ENCODE measurements at regions not wholly inside any gene's neighbourhood (a gene's known extent, or its start where the extent isn't known, plus 50 kb on each side); places are given as distances from the start of the nearest gene placed in this dataset.

- Histone ChIP-seq H2BK12ac (ENCODE audit: insufficient read length, low read depth, low read length) (no peak overlapping the region), H3K14ac (ENCODE audit: insufficient read depth, low read length) (no peak overlapping the region), H2BK15ac (ENCODE audit: low read depth, low read length) (no peak overlapping the region), H4K20me1 (ENCODE audit: control insufficient read depth, insufficient read depth, insufficient read length) (no peaks in the 10 kb centered on the region), H2AFZ (ENCODE audit: low read length) (no peak overlapping the region), H3K23ac (ENCODE audit: insufficient read length, low read depth, low read length) (no peak overlapping the region), H3K4me1 (ENCODE audit: insufficient read depth, low read length) (no peaks in the 10 kb centered on the region), H4K8ac (replicated peaks; ENCODE audit: insufficient read length, low read depth, low read length) (no peak overlapping the region), H3K56ac (ENCODE audit: insufficient read length, low read depth, low read length) (no peak overlapping the region), H3K9ac (ENCODE audit: extremely low read depth, insufficient read length, low read length) (no peak overlapping the region), H3K27ac (ENCODE audit: insufficient read length, low read depth, low read length) (no peak overlapping the region), H3K27me3 (ENCODE audit: insufficient read depth, low read length) (no peaks in the 10 kb centered on the region), H2BK5ac (ENCODE audit: insufficient read length, low read length) (no peak overlapping the region), H3K9me3 (ENCODE audit: control insufficient read depth, low read depth, low read length) (no peaks in the 10 kb centered on the region), H3K4ac (ENCODE audit: low read depth, low read length) (no peak overlapping the region), H2BK20ac (ENCODE audit: low read depth, low read length, poor library complexity, severe bottlenecking) (no peak overlapping the region), H4K5ac (ENCODE audit: insufficient read length, low read depth, low read length) (no peak overlapping the region), H3T11ph (ENCODE audit: low read length) (no peak overlapping the region), H3K18ac (ENCODE audit: insufficient read length, low read depth, low read length) (no peak overlapping the region), H3K79me2 (ENCODE audit: insufficient read depth, low read length) (no peaks in the 10 kb centered on the region), H3K4me2 (ENCODE audit: insufficient read depth, insufficient read length, low read length) (no peak overlapping the region), H4K91ac (ENCODE audit: insufficient read length, low read depth, low read length) (no peak overlapping the region), H3K79me1 (ENCODE audit: insufficient read depth, low read depth, low read length, poor library complexity, severe bottlenecking) (no peaks in the 10 kb centered on the region), H2BK120ac (ENCODE audit: low read depth, low read length, poor library complexity, severe bottlenecking) (no peak overlapping the region), H3K23me2 (ENCODE audit: insufficient read length, low read depth, low read length, poor library complexity, severe bottlenecking) (no peaks in the 10 kb centered on the region), H2AK5ac (ENCODE audit: insufficient read length, low read length) (no peak overlapping the region)
- Mint-ChIP-seq H3K9me3 (no peaks in the 10 kb centered on the region; a peak in 1 of 5 replicates), H3K36me3 (ENCODE audit: insufficient read depth in 1 of 3, low read depth in 3 of 3) (no peaks in the 10 kb centered on the region), H3K27ac (no peak overlapping the region), H3K4me3 (no peak overlapping the region), H3K27me3 (ENCODE audit: low read depth) (no peaks in the 10 kb centered on the region), H3K4me1 (peaks cover 18 to 19% of the 10 kb centered on the region in 2 experiments)
- DNase-seq = no peak
- no CpG with 5 or more reads among the region's 6 CpGs for WGBS (ENCODE audit: extremely low coverage, insufficient read length, low lambda C conversion rate)
- TF ChIP-seq CTCF (conservative IDR thresholded peaks at IDR 0.05) = no peak
Measured at GRCh38 chr4:187256897-187257296, 533.2 kb upstream of the FAT1 start.
